Immature natural killer cell (primary cell): ENCODE measurements at regions not wholly inside any gene's neighbourhood (a gene's known extent, or its start where the extent isn't known, plus 50 kb on each side); places are given as distances from the start of the nearest gene placed in this dataset.
"Not testable (repeated sequence)": the region's sequence is repeated elsewhere in the genome, so short reads cannot be mapped to it uniquely, and the experiment has no call there.

Experiments
- DNase-seq, 3 donors: peaks; one replicate each; pipeline ENCODE4 v3.0.0; 2022; ENCODE audit warnings: mixed read lengths in 1 of 3
- H3K27ac Mint-ChIP-seq, 6 donors: one replicate each; pipeline ENCODE4 v1.8.0; 2020; ENCODE audit warnings: mixed read lengths in 6 of 6, mild to moderate bottlenecking in 5 of 6, inconsistent platforms in 4 of 6, moderate library complexity in 3 of 6
- H3K27me3 Mint-ChIP-seq, 3 donors: one replicate each; pipeline ENCODE4 v1.8.0; 2020 to 2021; ENCODE audit warnings: low read depth in 3 of 3, mild to moderate bottlenecking in 3 of 3, mixed read lengths in 3 of 3, moderate library complexity in 3 of 3, inconsistent platforms in 1 of 3
- H3K36me3 Mint-ChIP-seq, 3 donors: one replicate each; pipeline ENCODE4 v1.8.0; 2020; ENCODE audit warnings: mixed read lengths in 3 of 3, inconsistent platforms in 2 of 3, mild to moderate bottlenecking in 2 of 3
- H3K4me1 Mint-ChIP-seq, 2 donors: one replicate each; pipeline ENCODE4 v1.8.0; 2020; ENCODE audit warnings: inconsistent platforms in 2 of 2, mild to moderate bottlenecking in 2 of 2, mixed read lengths in 2 of 2, moderate library complexity in 1 of 2
- H3K4me3 Mint-ChIP-seq, 5 donors: one replicate each; pipeline ENCODE4 v1.8.0; 2020; ENCODE audit warnings: mild to moderate bottlenecking in 5 of 5, mixed read lengths in 5 of 5, inconsistent platforms in 3 of 5, moderate library complexity in 3 of 5
- H3K9me3 Mint-ChIP-seq, 6 donors: one replicate each; pipeline ENCODE4 v1.8.0; 2020; ENCODE audit warnings: mild to moderate bottlenecking in 6 of 6, mixed read lengths in 6 of 6, inconsistent platforms in 4 of 6, moderate library complexity in 3 of 6

- peaks cover 7 to 25% (median 13%) of the 10 kb centered on the region in 6 donors for H3K9me3 Mint-ChIP-seq
- DNase-seq, H3K27ac Mint-ChIP-seq, H3K4me3 Mint-ChIP-seq, H3K36me3 Mint-ChIP-seq, H3K4me1 Mint-ChIP-seq, H3K27me3 Mint-ChIP-seq: not testable (repeated sequence)
Measured at GRCh38 chr7:110438926-110439325, 652.0 kb upstream of the LRRN3 start.

GRCh38 chr7:110442381-110442837, 648.5 kb upstream of the LRRN3 start:
- Mint-ChIP-seq H3K9me3 (peaks cover 4 to 38% (median 15%) of the 10 kb centered on the region in 6 donors), H3K4me1 (no peaks in the 10 kb centered on the region), H3K36me3 (no peaks in the 10 kb centered on the region), H3K27me3 (no peaks in the 10 kb centered on the region), H3K27ac (no peak overlapping the region), H3K4me3 (no peak overlapping the region)
- no peak for DNase-seq

DNA sequence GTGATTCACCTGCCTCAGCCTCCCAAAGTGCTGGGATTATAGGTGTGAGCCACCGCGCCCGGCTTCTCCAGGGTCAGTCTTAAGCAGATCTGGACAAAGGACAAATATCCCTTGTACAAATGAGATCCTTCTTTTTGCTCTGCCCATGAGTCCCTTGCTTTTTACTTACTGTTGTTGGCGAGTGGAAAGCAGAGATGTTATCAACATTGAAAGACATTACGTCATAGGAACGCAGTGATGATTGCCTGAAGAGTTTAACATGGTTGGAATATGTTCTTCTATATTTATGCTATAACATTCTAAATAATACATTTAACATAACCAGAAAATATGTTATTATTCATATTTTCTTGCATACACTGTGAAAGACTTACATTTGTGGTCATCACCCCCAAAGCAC, 644.3 kb upstream of the LRRN3 start:
- peaks cover 8 to 46% (median 10%) of the 10 kb centered on the region in 6 donors for H3K9me3 Mint-ChIP-seq
- H3K27ac Mint-ChIP-seq: no peak overlapping the region
- DNase-seq: no peak
- no peaks in the 10 kb centered on the region for H3K36me3 Mint-ChIP-seq
- peaks cover 0 to under 1% (median 0%) of the 10 kb centered on the region in 3 donors for H3K27me3 Mint-ChIP-seq
- no peaks in the 10 kb centered on the region for H3K4me1 Mint-ChIP-seq
- no peak overlapping the region for H3K4me3 Mint-ChIP-seq

DNA sequence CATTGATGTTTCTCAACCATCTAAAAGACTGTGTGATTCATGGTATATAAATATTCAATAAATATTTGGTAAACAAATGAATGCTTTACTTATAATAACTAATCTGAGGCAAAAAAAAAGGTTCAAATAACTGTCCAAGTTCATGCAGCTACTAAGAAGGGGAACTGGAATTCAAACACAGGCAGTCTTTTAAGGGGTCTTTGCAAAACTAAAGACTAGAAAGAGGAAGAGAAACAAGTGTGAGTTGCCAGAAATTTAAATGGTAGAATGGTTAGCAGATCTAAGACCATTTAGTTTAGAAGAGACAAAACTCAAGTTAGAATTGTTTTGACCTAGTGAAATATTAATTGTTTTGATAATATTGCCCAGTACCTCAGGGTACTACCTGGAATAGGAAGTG, 642.0 kb upstream of the LRRN3 start:
- no peak overlapping the region for H3K4me3 Mint-ChIP-seq
- H3K27ac Mint-ChIP-seq: no peak overlapping the region
- no peaks in the 10 kb centered on the region for H3K4me1 Mint-ChIP-seq
- H3K27me3 Mint-ChIP-seq: peaks cover 0 to 1% (median 0%) of the 10 kb centered on the region in 3 donors
- no peaks in the 10 kb centered on the region for H3K36me3 Mint-ChIP-seq
- peaks cover 9 to 56% (median 17%) of the 10 kb centered on the region in 6 donors for H3K9me3 Mint-ChIP-seq
- DNase-seq: no peak

DNA sequence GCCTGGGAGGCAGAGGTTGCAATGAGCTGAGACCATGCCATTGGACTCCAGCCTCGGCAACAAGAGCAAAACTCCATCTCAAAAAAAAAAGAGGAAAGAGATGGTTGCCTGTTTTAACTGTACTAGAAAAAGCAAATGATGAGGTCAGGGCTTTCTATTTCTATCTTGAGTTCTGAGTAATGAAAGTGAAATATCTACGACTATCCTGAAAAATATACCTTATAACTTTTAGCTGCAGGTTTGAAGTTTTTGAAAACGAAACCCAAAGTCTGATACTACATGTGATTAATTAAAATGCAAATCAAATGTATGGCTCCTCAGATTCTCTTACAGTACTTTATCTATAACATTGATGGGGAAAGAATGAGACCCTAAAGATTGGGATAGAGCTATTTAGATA, 636.2 kb upstream of the LRRN3 start:
- Mint-ChIP-seq H3K4me3 (no peak overlapping the region), H3K36me3 (no peaks in the 10 kb centered on the region), H3K27me3 (peaks cover 0 to 1% (median 0%) of the 10 kb centered on the region in 3 donors), H3K27ac (no peak overlapping the region), H3K4me1 (no peaks in the 10 kb centered on the region), H3K9me3 (peaks cover 13 to 61% (median 27%) of the 10 kb centered on the region in 6 donors)
- DNase-seq: no peak

- Mint-ChIP-seq H3K4me1 (no peaks in the 10 kb centered on the region), H3K9me3 (peaks cover 12 to 37% (median 19%) of the 10 kb centered on the region in 6 donors), H3K36me3 (no peaks in the 10 kb centered on the region), H3K27me3 (no peaks in the 10 kb centered on the region), H3K4me3 (no peak overlapping the region), H3K27ac (no peak overlapping the region)
- no peak for DNase-seq
Measured at GRCh38 chr7:110461621-110462020, 629.3 kb upstream of the LRRN3 start.

GRCh38 chr7:110470420-110470819, 620.5 kb upstream of the LRRN3 start:
- DNase-seq: no peak
- H3K36me3 Mint-ChIP-seq: no peaks in the 10 kb centered on the region
- peaks cover 0 to 2% (median 0%) of the 10 kb centered on the region in 3 donors for H3K27me3 Mint-ChIP-seq
- H3K9me3 Mint-ChIP-seq: peaks cover 14 to 48% (median 32%) of the 10 kb centered on the region in 6 donors
- H3K4me1 Mint-ChIP-seq: no peaks in the 10 kb centered on the region
- H3K27ac Mint-ChIP-seq: no peak overlapping the region
- no peak overlapping the region for H3K4me3 Mint-ChIP-seq

DNA sequence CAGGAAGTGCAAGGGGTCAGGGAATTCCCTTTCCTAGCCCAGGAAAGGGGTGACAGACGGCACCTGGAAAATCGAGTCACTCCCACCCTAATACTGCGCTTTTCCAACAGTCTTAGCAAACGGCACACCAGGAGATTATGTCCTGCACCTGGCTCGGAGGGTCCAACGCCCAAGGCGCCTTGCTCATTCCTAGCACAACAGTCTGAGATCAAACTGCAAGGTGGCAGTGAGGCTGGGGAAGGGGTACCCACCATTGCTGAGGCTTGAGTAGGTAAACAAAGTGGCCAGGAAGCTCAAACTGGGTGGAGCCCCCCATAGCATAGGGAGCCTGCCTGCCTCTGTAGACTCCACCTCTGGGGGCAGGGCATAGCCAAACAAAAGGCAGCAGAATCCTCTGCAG, 618.5 kb upstream of the LRRN3 start:
- H3K9me3 Mint-ChIP-seq: peaks cover 11 to 37% (median 29%) of the 10 kb centered on the region in 6 donors
- not testable (repeated sequence) for H3K4me1 Mint-ChIP-seq, DNase-seq, H3K27ac Mint-ChIP-seq, H3K36me3 Mint-ChIP-seq, H3K27me3 Mint-ChIP-seq, H3K4me3 Mint-ChIP-seq

- no peak overlapping the region for H3K27ac Mint-ChIP-seq
- no peaks in the 10 kb centered on the region for H3K27me3 Mint-ChIP-seq
- no peaks in the 10 kb centered on the region for H3K4me1 Mint-ChIP-seq
- H3K9me3 Mint-ChIP-seq: peaks cover 18 to 49% (median 33%) of the 10 kb centered on the region in 6 donors
- H3K36me3 Mint-ChIP-seq: peaks cover 0 to 6% (median 0%) of the 10 kb centered on the region in 3 donors
- no peak overlapping the region for H3K4me3 Mint-ChIP-seq
- no peak for DNase-seq
Measured at GRCh38 chr7:110480964-110481363, 610.0 kb upstream of the LRRN3 start.

GRCh38 chr7:110483553-110483952, 607.4 kb upstream of the LRRN3 start:
- H3K36me3 Mint-ChIP-seq: peaks cover 0 to 6% (median 0%) of the 10 kb centered on the region in 3 donors
- H3K27me3 Mint-ChIP-seq: no peaks in the 10 kb centered on the region
- no peak overlapping the region for H3K4me3 Mint-ChIP-seq
- no peak overlapping the region for H3K27ac Mint-ChIP-seq
- no peaks in the 10 kb centered on the region for H3K4me1 Mint-ChIP-seq
- peaks cover 18 to 49% (median 32%) of the 10 kb centered on the region in 6 donors for H3K9me3 Mint-ChIP-seq
- DNase-seq: no peak

- no peaks in the 10 kb centered on the region for H3K4me1 Mint-ChIP-seq
- H3K27ac Mint-ChIP-seq: no peak overlapping the region
- no peak for DNase-seq
- no peaks in the 10 kb centered on the region for H3K27me3 Mint-ChIP-seq
- peaks cover 16 to 44% (median 25%) of the 10 kb centered on the region in 6 donors for H3K9me3 Mint-ChIP-seq
- H3K4me3 Mint-ChIP-seq: no peak overlapping the region
- peaks cover 0 to 6% (median 0%) of the 10 kb centered on the region in 3 donors for H3K36me3 Mint-ChIP-seq
Measured at GRCh38 chr7:110484356-110484755, 606.6 kb upstream of the LRRN3 start.

DNA sequence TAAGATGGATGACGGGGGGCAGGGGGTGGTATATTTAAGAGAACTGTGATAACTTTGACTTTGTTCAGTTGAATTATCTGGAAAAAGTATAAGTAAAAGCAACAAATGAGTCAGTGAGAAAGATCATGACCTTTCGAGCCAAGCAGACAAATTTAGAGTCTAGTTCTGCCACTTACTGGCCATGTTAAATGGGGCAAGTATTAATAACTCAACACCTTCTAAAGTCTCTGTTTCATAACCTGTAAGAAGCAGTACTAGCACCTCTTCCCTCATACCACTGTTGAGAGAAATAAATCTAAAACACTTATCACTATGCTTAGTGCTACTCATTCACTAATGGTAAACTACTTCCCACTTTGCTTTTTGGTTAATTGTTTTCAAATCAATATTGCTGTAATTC, 604.4 kb upstream of the LRRN3 start:
- DNase-seq: no peak
- H3K4me3 Mint-ChIP-seq: no peak overlapping the region
- peaks cover 15 to 43% (median 22%) of the 10 kb centered on the region in 6 donors for H3K9me3 Mint-ChIP-seq
- H3K27ac Mint-ChIP-seq: no peak overlapping the region
- H3K36me3 Mint-ChIP-seq: peaks cover 0 to 6% (median 0%) of the 10 kb centered on the region in 3 donors
- no peaks in the 10 kb centered on the region for H3K27me3 Mint-ChIP-seq
- no peaks in the 10 kb centered on the region for H3K4me1 Mint-ChIP-seq

DNA sequence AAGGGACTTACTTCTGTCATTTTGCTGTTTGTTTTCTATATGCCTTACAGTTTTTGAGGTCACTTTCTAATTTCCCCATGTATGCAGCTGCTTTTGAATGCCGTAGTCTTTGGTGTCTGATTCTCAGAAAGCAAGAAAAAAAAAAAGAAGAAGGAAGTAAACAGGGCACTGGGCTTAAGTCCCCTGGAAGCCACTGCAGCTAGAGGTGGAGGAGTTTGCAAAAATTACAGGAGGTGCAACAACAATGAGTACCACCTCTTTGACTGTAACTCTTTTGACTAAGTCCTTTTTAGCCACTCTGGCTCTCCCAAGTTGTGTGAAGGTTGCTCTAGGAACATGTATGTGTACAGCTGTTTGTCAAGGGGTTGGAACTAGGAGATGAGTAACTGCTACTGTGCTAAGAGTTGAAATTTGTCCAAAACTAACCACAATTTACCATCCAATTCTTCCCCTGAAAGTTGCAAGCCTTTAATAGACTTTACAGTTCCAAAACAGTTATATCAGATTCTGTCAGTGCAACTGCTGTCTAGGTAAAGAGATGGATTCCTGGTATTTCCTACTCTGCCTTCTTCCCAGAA, 588.0 kb upstream of the LRRN3 start:
- Mint-ChIP-seq H3K27me3 (peaks cover 0 to 2% (median 1%) of the 10 kb centered on the region in 3 donors), H3K9me3 (peaks cover 5 to 31% (median 15%) of the 10 kb centered on the region in 6 donors), H3K4me1 (no peaks in the 10 kb centered on the region), H3K27ac (no peak overlapping the region), H3K4me3 (no peak overlapping the region), H3K36me3 (no peaks in the 10 kb centered on the region)
- no peak for DNase-seq

DNA sequence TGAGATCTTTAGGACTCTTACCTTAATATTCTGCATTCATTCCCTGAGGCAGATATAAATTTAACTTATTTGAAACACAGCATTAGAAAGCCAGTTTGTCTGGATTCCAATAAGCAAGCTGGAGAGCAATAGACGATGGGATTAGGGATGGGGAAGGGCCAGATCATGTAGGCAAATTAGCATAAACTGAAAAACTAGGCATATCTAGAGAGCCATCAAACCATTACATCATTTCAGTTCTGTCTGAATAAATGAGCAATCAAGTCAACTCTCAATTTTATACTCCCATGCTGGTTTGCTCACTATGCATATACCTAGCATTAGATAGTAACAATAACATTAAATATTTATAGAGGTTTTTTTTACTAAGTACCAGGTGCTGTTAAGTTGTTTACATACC, 583.6 kb upstream of the LRRN3 start:
- Mint-ChIP-seq H3K4me1 (no peaks in the 10 kb centered on the region), H3K4me3 (no peak overlapping the region), H3K36me3 (no peaks in the 10 kb centered on the region), H3K27me3 (peaks cover 0 to 2% (median 1%) of the 10 kb centered on the region in 3 donors), H3K27ac (no peak overlapping the region), H3K9me3 (peaks cover 5 to 29% (median 17%) of the 10 kb centered on the region in 6 donors)
- no peak for DNase-seq

GRCh38 chr7:110507832-110508231, 583.1 kb upstream of the LRRN3 start:
- Mint-ChIP-seq H3K4me3 (no peak overlapping the region), H3K9me3 (peaks cover 5 to 30% (median 17%) of the 10 kb centered on the region in 6 donors), H3K27ac (no peak overlapping the region), H3K36me3 (no peaks in the 10 kb centered on the region), H3K4me1 (no peaks in the 10 kb centered on the region), H3K27me3 (peaks cover 0 to 2% (median under 1%) of the 10 kb centered on the region in 3 donors)
- no peak for DNase-seq
